ENCODE measurements at regions not wholly inside any gene's neighbourhood (a gene's known extent, or its start where the extent isn't known, plus 50 kb on each side); places are given as distances from the start of the nearest gene placed in this dataset.

- no peaks in the 10 kb centered on the region for H3K27me3 ChIP-seq
- H3K27ac ChIP-seq: no peak overlapping the region
- intact Hi-C loops (cut with DNase I): no loop called here
- TF ChIP-seq POLR2A (IDR thresholded peaks at IDR 0.05): no peak
- no peaks in the 10 kb centered on the region for H3K36me3 ChIP-seq
- DNase-seq: no peak
- 49 to 63% methylated on average over 2 of the region's 2 CpGs for WGBS, 2 donors
- no peaks in the 10 kb centered on the region for H3K9me3 ChIP-seq
- H3K4me3 ChIP-seq (replicated peaks in 1 of 3): no peak overlapping the region
- no peaks in the 10 kb centered on the region for H3K4me1 ChIP-seq
Observed at GRCh38 chr1:187281085-187281484, 452.3 kb downstream of the PLA2G4A start.

DNA sequence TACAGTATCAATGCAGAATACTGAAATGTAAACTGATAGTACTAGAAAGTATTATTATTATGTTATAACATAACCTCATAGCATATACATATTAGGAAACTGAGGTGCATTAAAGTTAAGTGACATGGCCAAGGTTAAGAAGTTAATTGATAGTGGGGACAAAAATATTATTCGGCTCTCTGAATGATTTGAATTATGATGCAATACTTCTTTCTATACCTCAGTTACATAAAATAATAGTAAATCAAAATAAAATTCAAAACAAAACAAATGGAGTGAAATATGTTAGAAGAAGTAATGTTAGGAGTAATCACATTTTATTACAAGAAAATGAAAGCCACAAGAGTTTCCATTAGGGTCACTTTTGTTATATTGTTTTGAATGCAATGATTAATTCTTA is 455.2 kb downstream of the PLA2G4A start:
- Histone ChIP-seq H3K36me3 (no peaks in the 10 kb centered on the region), H3K4me3 (replicated peaks in 1 of 3) (no peak overlapping the region), H3K4me1 (no peaks in the 10 kb centered on the region), H3K27me3 (no peaks in the 10 kb centered on the region), H3K27ac (no peak overlapping the region), H3K9me3 (no peaks in the 10 kb centered on the region)
- DNase-seq: no peak
- 92 to 96% methylated on average over 1 of the region's 1 CpG for WGBS, 2 donors
- no peak for TF ChIP-seq CTCF (IDR thresholded peaks at IDR 0.05)
- no peak for TF ChIP-seq POLR2A (IDR thresholded peaks at IDR 0.05)
- intact Hi-C loops (cut with DNase I): no loop called here

- H3K36me3 ChIP-seq: no peaks in the 10 kb centered on the region
- WGBS, 2 donors: 91 to 93% methylated on average over 3 of the region's 3 CpGs
- no peak for DNase-seq
- H3K27ac ChIP-seq: no peak overlapping the region
- no peaks in the 10 kb centered on the region for H3K27me3 ChIP-seq
- intact Hi-C loops (cut with DNase I): no loop called here
- H3K4me3 ChIP-seq (replicated peaks in 1 of 3): no peak overlapping the region
- H3K4me1 ChIP-seq: no peaks in the 10 kb centered on the region
- TF ChIP-seq CTCF (IDR thresholded peaks at IDR 0.05) (no peak), POLR2A (IDR thresholded peaks at IDR 0.05) (no peak)
- H3K9me3 ChIP-seq: no peaks in the 10 kb centered on the region
Observed at GRCh38 chr1:187294421-187295201, 465.9 kb downstream of the PLA2G4A start.

DNA sequence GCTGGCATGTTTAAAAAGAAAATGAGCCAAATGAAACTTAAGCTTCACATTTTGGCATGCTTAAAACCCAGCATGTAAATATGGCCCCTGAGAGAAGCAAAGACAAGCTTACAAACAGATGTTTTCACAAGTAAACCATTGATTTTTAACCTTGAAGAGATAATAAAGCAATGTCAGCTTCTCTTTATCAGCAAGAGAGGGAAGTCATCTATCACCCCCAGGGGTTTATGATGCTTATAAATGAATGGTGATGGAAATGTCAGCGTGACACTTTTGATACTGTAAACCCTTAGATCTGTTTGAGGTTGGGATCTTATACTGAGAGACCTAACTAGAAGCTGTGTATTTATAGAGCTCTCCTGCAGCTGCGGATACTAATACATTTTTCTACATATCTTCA is 471.3 kb downstream of the PLA2G4A start:
- no peak overlapping the region for H3K27ac ChIP-seq
- WGBS, 2 donors: 57 to 83% methylated on average over 2 of the region's 2 CpGs
- no peaks in the 10 kb centered on the region for H3K9me3 ChIP-seq
- no peaks in the 10 kb centered on the region for H3K27me3 ChIP-seq
- no peaks in the 10 kb centered on the region for H3K4me1 ChIP-seq
- H3K36me3 ChIP-seq: no peaks in the 10 kb centered on the region
- TF ChIP-seq CTCF (IDR thresholded peaks at IDR 0.05): no peak
- no peak for TF ChIP-seq POLR2A (IDR thresholded peaks at IDR 0.05)
- H3K4me3 ChIP-seq (replicated peaks in 1 of 3): no peak overlapping the region
- intact Hi-C loops (cut with DNase I): no loop called here
- no peak for DNase-seq

DNA sequence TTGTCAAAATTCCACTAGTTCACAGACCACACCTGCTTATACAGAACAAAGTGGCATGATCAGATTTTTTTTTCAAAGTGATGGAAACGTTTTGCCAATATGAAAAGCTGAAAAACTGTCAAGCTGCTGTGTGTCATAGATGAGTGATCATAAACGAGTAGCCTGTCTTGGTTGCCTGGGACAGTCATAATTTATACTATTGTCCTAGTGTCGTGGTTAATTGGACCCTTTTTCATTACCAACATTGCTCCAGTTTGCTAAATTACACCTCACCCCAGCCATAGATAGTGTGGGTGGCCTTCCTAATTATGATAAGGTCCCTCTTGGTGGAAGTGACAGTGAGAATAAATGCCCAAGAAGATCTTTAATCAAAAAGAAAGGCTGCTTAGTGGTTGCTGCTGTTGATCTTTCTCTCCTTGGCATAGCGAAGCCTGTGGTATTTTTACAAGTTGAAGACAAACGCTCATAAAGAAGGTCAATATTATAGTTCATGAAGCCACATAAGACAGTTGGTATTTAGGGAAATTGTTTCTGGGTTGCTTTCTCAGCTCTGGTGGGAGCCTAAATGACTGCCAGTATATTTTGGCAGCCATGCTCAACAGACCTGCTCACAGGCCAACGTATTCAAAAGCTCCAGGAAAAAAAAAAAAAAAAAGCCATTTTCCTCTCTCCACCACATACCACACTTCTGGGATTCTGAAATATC is 478.1 kb downstream of the PLA2G4A start:
- Histone ChIP-seq H3K27ac (no peak overlapping the region), H3K9me3 (no peaks in the 10 kb centered on the region), H3K4me1 (no peaks in the 10 kb centered on the region), H3K27me3 (no peaks in the 10 kb centered on the region), H3K36me3 (no peaks in the 10 kb centered on the region), H3K4me3 (replicated peaks in 1 of 3) (no peak overlapping the region)
- DNase-seq: no peak
- 55 to 69% methylated on average over 6 of the region's 6 CpGs for WGBS, 2 donors
- intact Hi-C loops (cut with DNase I): no loop called here
- TF ChIP-seq CTCF (IDR thresholded peaks at IDR 0.05) (no peak), POLR2A (IDR thresholded peaks at IDR 0.05) (no peak)
